Ovary (tissue), 7 donors: ENCODE measurements at regions not wholly inside any gene's neighbourhood (a gene's known extent, or its start where the extent isn't known, plus 50 kb on each side); places are given as distances from the start of the nearest gene placed in this dataset.

Experiments
- DNase-seq, 5 donors: peaks; one replicate each; pipeline ENCODE4 v3.0.0-alpha.2; 2019 to 2020
- H3K27ac ChIP-seq, 2 donors: fragments of 200-600 bp; one replicate each; pipeline versions ENCODE4 v1.5.1 to v1.8.0; 2019 to 2022
- H3K27me3 ChIP-seq: fragments of 200-600 bp; one replicate; pipeline ENCODE4 v1.8.0; 2022
- H3K36me3 ChIP-seq: fragments of 200-600 bp; sonication (generic); one replicate; pipeline ENCODE4 v1.5.1; 2019
- H3K4me1 ChIP-seq: one replicate; pipeline ENCODE4 v1.8.1; 2013; ENCODE audit warnings: mild to moderate bottlenecking, moderate library complexity; ENCODE audit not compliant: insufficient read depth
- H3K4me3 ChIP-seq: fragments of 200-600 bp; sonication (generic); one replicate; pipeline ENCODE4 v1.5.1; 2017
- H3K9me3 ChIP-seq, 2 donors: fragments of 200-600 bp in 1 of 2; sonication (generic) in 1 of 2; one replicate each; pipeline versions ENCODE4 v1.5.1 to v1.8.1; 2013 to 2019; ENCODE audit warnings: mild to moderate bottlenecking in 1 of 2, moderate library complexity in 1 of 2
- CTCF ChIP-seq, 3 donors: fragments of 450-650 bp in 2 of 3; fragments of 200-600 bp in 1 of 3; IDR thresholded peaks; one replicate each; pipeline versions ENCODE4 v1.5.1 to v1.8.0; 2016 to 2022; ENCODE audit warnings: antibody characterized with exemption in 3 of 3, mild to moderate bottlenecking in 1 of 3
- EP300 ChIP-seq: sonication (generic); formaldehyde crosslinking; IDR thresholded peaks from one replicate; pipeline ENCODE4 v1.6.1; 2017; ENCODE audit warnings: antibody characterized with exemption
- POLR2A ChIP-seq: fragments of 450-650 bp; IDR thresholded peaks from one replicate; pipeline ENCODE4 v1.6.1; 2017; ENCODE audit warnings: antibody characterized with exemption, mild to moderate bottlenecking, moderate library complexity
- WGBS, 3 donors: extraction: QIAGEN DNeasy Blood & Tissue Kit in 1 of 3; methylation state at CpG; one replicate each; pipeline versions ENCODE4 v1.1.5 to v1.1.7; 2013 to 2017; 5-methylcytosine and 5-hydroxymethylcytosine counted together
- intact Hi-C, 4 donors: fragments of 100-400 bp; cut with DNase I; formaldehyde crosslinking; loops; one replicate each; pipeline versions ENCODE4 v1.11.0 to v1.15.1; 2022 to 2023
- donor health status: DM: no; HTN: no; CAD: no; lungs with moderate emphysema.
- donor health status: DM: no; HTN: no; CAD: no.
- donor health status: Bipolar disorder and iron deficiency.
- donor health status: DM: no; HTN: no; CAD: no.
- donor health status: DM: yes; HTN: yes; CAD: no.

GRCh38 chr2:156792242-156792840 is 356.2 kb downstream of the GPD2 start:
- no peaks in the 10 kb centered on the region for H3K27me3 ChIP-seq
- H3K27ac ChIP-seq: no peak overlapping the region
- no peak overlapping the region for H3K4me3 ChIP-seq
- no peaks in the 10 kb centered on the region for H3K9me3 ChIP-seq
- no peaks in the 10 kb centered on the region for H3K36me3 ChIP-seq
- DNase-seq: no peak
- WGBS, 3 donors: 83 to 89% (median 88%) methylated on average over 9 of the region's 9 CpGs
- TF ChIP-seq EP300 (no peak), CTCF (IDR thresholded peaks at IDR 0.05) (no peak), POLR2A (no peak)
- intact Hi-C loops: no loop called here
- H3K4me1 ChIP-seq: no peaks in the 10 kb centered on the region

- Histone ChIP-seq H3K27ac (no peak overlapping the region), H3K4me1 (no peaks in the 10 kb centered on the region), H3K36me3 (no peaks in the 10 kb centered on the region), H3K27me3 (no peaks in the 10 kb centered on the region), H3K9me3 (no peaks in the 10 kb centered on the region), H3K4me3 (no peak overlapping the region)
- no peak for DNase-seq
- 87 to 90% (median 90%) methylated on average over 2 of the region's 2 CpGs for WGBS, 3 donors
- TF ChIP-seq CTCF (IDR thresholded peaks at IDR 0.05) (no peak), EP300 (no peak), POLR2A (no peak)
- intact Hi-C loops: no loop called here
Measured at GRCh38 chr2:156797832-156798231, 361.7 kb downstream of the GPD2 start.

GRCh38 chr2:156800065-156800653 is 364.0 kb downstream of the GPD2 start:
- H3K4me3 ChIP-seq: no peak overlapping the region
- no peaks in the 10 kb centered on the region for H3K9me3 ChIP-seq
- WGBS, 3 donors: 58 to 69% (median 67%) methylated on average over 3 of the region's 3 CpGs
- H3K27ac ChIP-seq: no peak overlapping the region
- intact Hi-C loops: no loop called here
- H3K27me3 ChIP-seq: no peaks in the 10 kb centered on the region
- TF ChIP-seq CTCF (IDR thresholded peaks at IDR 0.05) (no peak), POLR2A (no peak), EP300 (no peak)
- no peaks in the 10 kb centered on the region for H3K4me1 ChIP-seq
- H3K36me3 ChIP-seq: no peaks in the 10 kb centered on the region
- no peak for DNase-seq

GRCh38 chr2:156800781-156801361 is 364.7 kb downstream of the GPD2 start:
- Histone ChIP-seq H3K9me3 (no peaks in the 10 kb centered on the region), H3K27me3 (no peaks in the 10 kb centered on the region), H3K27ac (no peak overlapping the region), H3K36me3 (no peaks in the 10 kb centered on the region), H3K4me3 (no peak overlapping the region), H3K4me1 (no peaks in the 10 kb centered on the region)
- intact Hi-C loops: no loop called here
- 85 to 86% (median 85%) methylated on average over 8 of the region's 8 CpGs for WGBS, 3 donors
- TF ChIP-seq CTCF (IDR thresholded peaks at IDR 0.05) (no peak), POLR2A (no peak), EP300 (no peak)
- no peak for DNase-seq
